ENCODE measurements at regions not wholly inside any gene's neighbourhood (a gene's known extent, or its start where the extent isn't known, plus 50 kb on each side); places are given as distances from the start of the nearest gene placed in this dataset.
A peak's percentile ranks its signal among the peaks of the same experiment; 100 is the strongest.

DNA sequence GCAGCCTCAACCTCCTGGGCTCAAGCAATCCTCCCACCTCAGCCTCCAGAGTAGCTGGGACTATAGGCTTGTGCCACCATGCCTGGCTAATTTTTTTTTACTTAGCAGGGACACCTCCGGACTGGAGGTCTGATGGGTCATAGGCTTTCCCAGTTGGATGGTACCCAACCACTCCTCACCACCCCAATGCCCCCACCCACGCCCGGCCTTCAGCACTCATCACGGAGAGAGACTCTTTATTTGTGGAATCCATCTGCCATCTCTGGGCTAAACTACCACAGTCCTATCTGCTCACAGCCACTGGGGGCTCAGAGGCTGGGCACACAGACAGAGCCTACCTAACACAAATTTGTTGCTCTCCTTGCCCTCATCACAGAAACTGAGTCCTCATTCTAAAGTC is 58.3 kb upstream of the STXBP1 start:
- no peak for DNase-seq

DNA sequence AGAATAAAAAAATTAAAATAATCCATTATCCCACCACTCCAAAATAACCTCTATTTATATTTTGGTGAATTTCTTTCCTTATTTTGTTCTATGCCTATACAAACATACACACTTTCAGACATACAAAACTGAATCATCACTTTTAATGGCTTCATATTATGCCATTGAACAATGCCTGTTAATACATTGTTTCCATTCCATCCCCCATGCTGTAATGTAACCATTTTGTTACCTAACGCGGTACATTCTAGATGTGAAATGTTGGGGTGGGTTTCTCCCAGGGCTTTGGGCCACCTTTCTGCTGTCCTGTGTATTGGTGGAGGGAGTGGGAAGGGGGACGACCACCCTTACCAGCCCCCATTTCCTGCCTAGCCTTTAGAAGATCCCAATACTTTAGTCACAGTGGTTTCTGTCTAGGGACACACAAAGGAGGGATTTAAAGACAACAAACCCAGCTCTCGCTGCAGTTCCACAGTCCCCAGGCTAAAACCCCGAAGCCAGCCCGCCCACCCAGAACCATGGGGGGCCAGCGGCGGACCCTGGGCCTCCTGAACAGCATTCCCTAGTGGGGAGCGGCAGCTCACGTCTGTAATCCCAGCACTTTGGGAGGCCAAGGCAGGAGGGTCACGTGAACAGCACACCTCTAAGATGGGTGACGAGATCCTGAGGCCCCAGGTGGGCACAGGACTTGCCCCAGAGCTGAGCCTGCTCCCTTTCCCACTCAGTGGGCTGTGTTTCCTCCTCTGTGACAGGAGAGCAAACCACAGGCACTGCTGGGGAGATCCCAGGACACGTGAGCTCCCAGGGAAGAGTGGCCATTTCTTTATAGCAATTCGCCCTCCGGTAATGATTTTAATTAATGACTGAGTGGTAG is 56.9 kb upstream of the STXBP1 start:
- DNase-seq = no peak

- peak; percentile 64 for DNase-seq
These were observed 55.9 kb upstream of the STXBP1 start for GRCh38 chr9:127555840-127556820.

DNA sequence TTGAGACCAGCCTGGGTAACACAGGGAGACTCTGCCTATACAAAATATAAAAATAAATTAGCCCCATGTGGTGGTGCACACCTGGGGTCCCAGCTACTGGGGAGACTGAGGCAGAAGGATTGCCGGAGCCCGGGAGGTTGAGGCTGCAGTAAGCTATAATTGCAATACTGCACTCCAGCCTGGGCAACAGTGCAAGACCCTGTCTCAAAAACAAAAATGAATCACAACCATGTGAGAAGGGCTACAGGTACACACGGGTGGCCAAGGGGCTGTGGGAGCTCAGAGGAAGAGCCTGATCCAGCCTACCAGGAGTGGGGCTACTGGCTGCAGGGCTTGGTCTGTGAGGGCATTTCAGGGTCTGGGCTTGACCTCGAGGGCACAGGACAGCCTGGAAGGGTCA is 55.2 kb upstream of the STXBP1 start:
- DNase-seq = no peak

DNA sequence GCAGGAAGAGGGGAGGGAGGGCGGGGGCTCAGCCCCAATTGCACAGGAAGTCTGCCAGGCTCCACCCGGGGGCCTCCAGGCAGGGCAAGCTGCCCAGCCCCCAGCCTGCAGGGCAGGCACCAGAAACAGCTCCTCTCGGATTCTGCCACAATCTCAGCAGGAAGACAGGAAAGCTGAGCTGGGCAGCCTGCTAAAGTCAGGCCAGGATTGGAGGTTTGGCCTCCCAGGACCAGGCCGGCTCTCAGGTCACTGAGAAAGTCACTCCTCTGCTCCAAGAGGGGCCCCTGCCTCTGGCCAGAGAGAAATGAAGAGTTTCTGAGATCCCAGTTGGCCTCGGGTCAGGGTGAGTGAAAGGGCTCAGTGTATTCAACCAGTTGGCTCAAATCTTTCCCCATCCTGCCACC is 54.6 kb upstream of the STXBP1 start:
- no peak for DNase-seq

- DNase-seq = no peak
These were observed 54.0 kb upstream of the STXBP1 start for GRCh38 chr9:127557998-127558546.

DNA sequence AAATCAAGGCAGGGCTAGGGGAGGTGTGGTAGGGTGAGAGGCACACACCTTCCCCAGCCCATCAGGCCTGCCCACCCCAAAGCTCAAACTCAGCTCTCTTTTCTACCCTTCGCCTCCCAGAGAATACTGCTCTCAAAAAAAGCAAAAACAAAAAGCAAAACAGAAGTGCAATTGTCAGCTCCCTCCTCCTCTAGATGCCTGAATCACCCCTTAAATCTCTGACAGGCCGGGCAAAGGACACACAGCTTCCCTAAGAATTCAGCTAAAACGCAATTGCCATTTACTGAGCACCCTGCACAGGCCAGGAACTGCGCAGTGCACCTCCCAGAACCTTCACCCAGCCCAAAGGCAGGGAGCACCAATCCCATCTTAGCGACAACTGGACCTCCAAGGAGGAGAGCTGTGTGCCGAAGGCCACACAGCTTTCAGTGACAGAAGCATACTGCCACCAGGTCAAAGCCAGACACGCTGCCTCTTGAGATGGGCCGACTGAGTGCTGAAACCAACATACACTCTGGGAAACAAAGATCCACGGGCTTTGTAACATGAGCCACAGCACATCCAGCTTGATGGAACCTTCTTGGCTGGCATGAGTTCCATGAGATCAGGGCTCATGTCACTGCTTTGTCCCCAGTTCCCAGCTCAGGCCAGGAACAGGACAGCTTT is 53.4 kb upstream of the STXBP1 start:
- DNase-seq = no peak

DNA sequence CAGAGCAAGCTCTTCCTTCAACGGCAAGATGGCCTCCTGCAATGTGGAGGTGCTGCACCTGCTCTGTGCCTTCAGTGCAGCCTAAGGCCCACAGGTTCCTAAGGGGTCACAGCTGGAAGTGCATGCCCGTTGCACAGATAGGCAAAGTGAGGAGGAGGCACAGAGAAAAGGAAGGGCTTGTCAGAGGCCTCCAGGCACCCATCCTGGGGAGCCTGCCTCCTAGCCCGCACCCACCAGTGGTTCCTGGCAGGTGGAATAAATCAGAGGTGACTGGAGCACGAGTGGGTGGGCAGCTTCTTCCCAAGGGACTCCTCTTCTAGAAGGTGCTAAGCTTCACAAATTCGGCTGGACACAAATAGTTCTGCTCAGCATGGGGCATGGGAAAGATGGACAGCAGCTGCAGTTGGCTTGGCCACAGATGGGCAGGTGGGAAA is 52.8 kb upstream of the STXBP1 start:
- DNase-seq = no peak

GRCh38 chr9:127561491-127562278 is 50.4 kb upstream of the STXBP1 start:
- no peak for DNase-seq

All from activated CD8-positive, alpha-beta memory T cell treated with anti-CD3 and anti-CD28 coated beads, Interleukin-2, amount 50 U/mL, for 4 hours (primary cell).